ENCODE measurements at regions not wholly inside any gene's neighbourhood (a gene's known extent, or its start where the extent isn't known, plus 50 kb on each side); places are given as distances from the start of the nearest gene placed in this dataset.

GRCh38 chr2:9156483-9156882 lies 50.1 kb upstream of the ASAP2 start:
- no peak for DNase-seq

- no peak for DNase-seq
Measured at GRCh38 chr2:9154061-9154460, 52.6 kb upstream of the ASAP2 start.

- no peak for DNase-seq
Measured at GRCh38 chr2:9153643-9153980, 53.0 kb upstream of the ASAP2 start.

DNA sequence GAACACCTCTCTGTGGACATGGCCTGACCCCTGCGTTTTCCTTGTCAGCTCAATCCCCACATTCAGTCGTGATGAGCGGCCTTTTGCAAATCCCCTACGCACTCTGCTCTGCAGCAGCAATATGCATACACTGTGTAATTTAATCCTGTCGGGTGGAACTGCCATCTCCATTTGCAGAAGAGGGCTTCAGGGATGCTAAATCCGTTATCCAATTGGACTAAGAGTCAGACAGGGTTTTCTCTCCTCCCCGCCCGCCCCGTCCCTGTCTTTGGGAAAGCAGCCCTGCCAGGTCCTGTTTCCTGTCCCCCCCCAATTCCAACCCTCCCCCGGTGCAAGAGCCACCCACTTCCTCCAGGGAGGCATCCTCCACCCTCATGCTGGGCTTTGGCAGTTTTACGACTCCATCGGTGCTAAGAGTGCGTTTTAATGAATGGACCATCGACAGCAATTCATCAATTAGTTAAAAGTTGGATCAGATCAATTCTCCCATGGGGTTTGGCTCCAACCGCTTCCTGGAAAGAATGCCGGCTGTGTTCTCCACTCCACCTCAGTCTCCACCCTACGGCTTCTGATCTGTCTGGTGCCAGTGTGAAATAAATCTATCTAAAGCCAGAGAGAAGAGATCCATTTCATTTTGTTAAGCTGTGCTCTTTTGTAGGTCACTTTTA lies 53.5 kb upstream of the ASAP2 start:
- DNase-seq = no peak

DNA sequence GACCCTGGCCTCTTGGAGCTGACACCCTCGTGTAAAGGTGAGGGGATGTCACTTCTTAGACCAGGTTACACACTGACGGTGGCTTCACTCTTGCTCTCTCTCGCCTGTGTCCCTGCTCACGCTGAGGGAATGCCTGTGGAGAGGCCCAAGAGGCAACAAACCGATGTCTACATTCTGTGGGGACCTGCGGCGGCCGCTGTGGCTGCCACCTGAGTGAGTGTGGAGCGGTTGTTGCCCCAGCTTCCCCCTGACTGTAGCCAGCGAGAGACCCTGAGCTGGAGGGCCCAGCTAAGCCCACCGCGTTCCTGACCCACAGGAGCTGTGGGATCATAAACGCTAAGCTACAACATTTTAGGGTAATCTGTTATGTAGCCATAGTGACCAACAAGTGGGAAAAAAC lies 55.7 kb upstream of the ASAP2 start:
- no peak for DNase-seq

DNA sequence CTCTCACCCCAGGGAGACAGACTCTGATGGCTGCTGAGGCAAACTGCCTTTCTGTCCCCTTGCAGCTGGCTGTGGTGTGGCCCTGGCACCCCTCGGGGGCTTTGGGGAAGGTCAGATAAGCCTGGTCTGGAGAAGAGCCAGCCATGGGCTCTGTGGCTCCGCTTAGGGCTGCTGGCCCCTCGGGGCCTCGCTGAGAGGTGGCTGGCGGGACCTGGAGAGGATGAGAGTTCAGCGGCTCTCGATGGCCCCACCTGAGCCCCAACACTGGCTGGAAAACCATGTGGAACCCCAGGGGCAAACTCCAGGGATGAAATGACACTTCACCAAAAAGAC lies 56.1 kb upstream of the ASAP2 start:
- DNase-seq = no peak

DNA sequence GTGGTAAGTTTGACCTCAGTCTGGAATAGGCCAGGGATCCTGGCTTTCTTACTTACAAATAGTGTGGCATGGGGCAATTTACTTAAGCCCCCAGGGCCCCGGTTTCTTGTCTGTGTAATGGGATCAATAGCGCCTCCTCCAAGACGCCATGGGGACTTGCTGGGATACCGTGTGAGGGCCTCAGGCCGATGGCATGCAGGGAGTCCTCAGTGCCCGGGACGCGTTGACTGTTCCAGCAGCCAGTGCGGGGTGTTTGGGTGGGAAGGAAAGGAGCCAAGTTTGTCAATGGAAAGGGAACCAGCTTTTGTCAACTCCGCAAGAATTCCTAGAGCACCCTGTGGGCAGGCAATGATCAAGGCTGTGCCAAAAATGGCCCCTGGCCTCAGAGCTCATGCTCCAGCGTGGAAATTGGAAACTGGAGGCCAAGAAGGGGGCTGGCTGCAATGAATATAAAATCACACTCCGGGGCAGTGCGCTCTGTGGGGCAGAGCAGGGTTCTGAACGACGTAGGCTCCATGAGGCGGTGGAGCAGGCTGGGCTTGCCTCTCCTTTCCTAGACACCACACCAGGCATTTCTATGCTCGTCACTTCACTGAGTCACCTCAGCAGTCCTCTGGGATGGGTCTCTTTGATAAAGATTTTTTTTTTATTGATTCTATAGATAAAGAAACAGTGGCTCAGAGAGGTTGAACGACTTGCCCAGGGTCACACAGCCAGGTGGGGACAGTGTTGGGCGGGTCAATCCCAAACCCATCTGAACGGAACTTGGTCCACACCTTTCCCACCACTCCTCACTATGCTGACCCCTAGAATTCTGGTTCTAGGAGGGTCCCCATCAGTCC lies 56.7 kb upstream of the ASAP2 start:
- DNase-seq = no peak

DNA sequence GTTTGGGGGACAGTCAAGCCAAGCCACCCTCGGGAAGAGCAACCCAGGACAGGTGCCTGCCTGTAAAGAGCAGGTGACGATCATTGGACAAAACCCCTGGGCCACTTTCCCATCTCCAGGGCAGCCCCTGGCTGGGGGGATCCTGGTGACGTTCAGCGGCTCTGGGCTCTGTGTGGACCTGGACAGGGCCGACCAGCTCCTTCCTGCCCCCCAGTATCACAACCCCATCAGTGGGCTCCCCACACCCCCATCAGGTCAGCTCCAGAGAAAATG lies 57.3 kb upstream of the ASAP2 start:
- no peak for DNase-seq

- no peak for DNase-seq
Measured at GRCh38 chr2:9146646-9147045, 60.0 kb upstream of the ASAP2 start.

- DNase-seq = no peak
Measured at GRCh38 chr2:9145752-9146430, 60.7 kb upstream of the ASAP2 start.

- DNase-seq = no peak
Measured at GRCh38 chr2:9145109-9145751, 61.4 kb upstream of the ASAP2 start.

DNA sequence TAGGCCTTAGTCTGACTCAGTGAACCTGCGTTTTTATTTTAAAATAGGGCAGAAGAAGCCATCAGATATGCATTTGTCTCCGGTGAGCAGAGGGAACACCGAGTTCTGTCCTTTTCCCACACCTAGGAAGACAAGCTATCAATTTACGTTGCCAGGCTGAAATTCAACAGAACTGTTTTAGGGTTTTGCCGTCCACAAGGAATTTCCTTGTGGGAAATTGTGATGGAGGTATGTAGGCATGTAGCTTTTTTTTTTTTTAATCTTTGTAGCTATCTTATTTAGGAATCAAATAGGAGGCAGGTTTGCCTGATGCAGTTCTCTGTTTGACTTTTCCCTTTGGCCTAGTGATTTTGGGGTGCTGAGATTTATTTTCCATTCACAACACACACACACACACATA lies 62.0 kb upstream of the ASAP2 start:
- DNase-seq = no peak

- no peak for DNase-seq
Measured at GRCh38 chr2:9144046-9144445, 62.6 kb upstream of the ASAP2 start.

DNA sequence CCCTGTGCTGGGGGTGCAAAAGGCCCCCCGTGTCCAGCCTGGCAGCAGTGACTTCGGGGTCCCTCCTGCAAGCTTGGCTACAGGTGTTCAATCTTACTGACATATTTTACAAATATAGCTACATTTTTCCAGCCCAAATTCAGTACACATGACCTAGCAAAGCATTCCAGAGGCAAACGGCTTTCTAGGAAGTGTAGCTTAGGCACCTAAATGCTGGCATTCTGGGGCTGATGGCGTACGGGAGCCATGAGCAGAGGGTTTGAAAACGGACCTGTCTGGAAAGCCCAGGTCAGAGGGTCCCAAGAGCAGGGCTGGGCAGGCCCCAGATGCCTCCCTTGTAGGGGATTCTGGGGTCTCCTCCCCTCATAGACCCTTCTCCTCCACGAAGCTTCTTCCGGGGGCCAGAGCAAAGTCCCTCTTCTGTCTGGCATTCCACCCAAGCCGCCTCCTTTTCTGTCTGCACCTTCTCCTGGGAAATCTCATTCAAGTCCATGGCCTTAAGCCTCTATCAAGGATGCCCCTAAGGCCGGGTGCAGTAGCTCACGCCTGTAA lies 63.3 kb upstream of the ASAP2 start:
- DNase-seq = no peak

DNA sequence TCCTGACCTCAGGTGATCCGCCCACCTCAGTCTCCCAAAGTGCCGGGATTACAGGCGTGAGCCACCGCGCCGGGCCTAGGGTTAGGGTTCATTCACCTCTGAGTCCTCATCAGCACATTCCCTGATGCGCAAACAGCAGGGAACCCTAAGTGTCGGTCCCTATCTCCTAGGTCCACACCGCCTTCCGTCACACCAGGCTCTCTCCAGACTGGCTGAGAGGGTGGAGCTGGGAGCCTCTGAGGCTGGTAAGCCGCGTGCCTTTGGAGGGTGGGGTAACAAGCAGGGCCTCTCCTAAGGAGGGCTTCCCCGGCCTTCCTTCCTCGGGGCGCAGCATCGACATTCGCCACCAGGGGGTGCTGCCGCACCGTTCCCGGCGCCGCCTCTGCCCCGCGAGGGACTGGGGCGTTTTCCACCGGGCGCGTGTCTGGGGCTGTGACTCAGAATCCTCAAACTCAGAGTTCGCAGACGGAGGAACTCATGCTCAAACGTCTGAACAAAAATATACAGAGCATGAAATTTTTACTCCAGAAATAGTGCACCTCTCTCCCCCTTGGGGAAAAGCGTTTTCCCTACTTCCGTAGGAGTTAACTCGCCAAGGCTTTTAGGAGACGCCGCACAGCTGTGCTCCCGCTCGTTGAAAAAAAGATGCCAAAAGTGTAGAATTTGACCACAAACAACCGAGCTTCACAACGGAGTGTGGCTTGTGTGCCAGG lies 63.9 kb upstream of the ASAP2 start:
- peak in 1 of 2 experiments; percentile 63 for DNase-seq

DNA sequence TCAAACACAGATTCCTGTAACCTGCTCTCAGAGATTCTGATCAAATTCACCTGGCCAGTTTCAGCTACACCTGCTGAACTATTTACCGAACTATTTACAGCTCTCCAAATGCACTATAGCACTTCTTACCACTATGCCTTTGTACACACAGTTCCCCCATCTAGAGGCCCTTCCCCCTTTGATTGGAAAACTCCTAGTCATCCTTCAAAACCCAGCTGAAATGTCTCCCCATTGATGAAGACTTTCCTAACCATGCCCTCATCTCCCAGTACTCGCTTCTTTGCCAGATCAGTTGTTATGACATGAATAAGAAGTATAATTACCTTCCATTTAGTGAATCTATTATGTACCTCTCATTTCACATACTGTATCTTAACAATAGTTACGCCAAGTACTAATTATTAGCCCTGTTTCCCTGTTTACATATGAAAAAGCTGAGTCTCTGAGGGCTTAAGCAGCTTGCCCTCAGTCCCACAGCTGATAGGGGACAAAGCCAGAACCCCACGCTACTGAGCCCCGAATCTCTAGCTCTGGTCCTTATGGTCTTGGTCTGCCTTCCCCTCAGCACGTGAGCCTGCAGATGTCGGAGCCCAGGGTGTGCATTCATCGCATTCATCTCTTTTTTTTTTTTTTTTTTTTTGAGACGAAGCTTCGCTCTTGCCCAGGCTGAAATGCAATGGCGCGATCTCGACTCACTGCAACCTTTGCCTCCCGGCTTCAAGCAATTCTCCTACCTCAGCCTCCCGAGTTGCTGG lies 64.7 kb upstream of the ASAP2 start:
- no peak for DNase-seq

DNA sequence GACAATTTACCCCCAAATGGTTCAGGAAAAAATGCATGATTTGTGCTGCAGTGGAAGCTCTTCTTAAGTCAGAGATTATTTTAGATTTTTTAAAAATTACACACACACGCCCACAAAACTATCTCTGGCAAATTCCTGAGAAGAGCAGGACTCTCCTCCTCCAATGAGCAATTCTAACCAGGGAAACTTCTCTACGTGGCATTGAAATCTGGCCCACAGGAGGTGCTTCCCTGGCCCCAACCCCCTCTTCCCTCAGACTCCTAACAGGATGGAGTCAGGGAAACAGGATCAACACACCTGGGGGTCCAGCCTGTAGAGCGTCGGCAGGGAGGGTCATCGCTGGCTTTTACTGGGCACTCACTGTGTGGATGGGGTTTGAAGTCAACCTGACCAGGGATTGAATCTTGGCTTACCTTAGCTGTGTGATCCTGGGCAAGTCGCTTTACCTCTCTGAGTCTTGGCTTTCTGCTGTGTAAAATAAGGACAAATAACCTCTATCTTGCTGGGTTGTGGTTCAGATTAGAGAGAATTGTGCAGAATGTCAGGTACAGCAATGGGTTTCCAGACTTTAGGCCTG lies 65.4 kb upstream of the ASAP2 start:
- no peak for DNase-seq

DNA sequence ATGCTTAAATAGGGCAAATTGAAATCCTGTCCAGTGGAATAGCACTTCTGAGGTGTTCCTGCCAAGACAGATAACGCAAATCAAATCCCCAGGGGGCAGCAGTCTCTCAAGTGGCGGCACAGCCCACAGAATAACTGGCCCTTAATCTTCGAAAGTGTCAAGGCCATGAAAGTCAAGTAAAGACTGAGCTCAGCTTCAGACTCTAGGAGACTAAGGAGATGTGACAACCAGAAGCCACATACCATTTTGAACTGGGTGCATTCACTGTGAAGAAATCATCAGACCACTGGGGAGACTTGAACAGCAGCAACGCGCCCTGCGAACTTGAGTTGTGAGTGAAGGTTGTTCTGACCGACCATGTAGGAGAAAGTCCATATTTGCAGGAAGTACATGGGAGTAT lies 66.0 kb upstream of the ASAP2 start:
- DNase-seq = no peak

GRCh38 chr2:9139491-9140443 lies 66.8 kb upstream of the ASAP2 start:
- peak in 1 of 2 experiments; percentile 40 for DNase-seq

GRCh38 chr2:9137379-9138150 lies 69.0 kb upstream of the ASAP2 start:
- no peak for DNase-seq

Measured in NCI-H1930 (cell line).